ENCODE measurements at regions not wholly inside any gene's neighbourhood (a gene's known extent, or its start where the extent isn't known, plus 50 kb on each side); places are given as distances from the start of the nearest gene placed in this dataset.
A peak's percentile ranks its signal among the peaks of the same experiment; 100 is the strongest.
"Not testable (repeated sequence)": the region's sequence is repeated elsewhere in the genome, so short reads cannot be mapped to it uniquely, and the experiment has no call there.

GRCh38 chr12:67716817-67717216, 68.3 kb downstream of the DYRK2 start:
- no peak for DNase-seq (ENCODE audit: low spot score)

- DNase-seq (ENCODE audit: low spot score), result not testable (repeated sequence)
Observed at GRCh38 chr12:67719303-67719702, 70.8 kb downstream of the DYRK2 start.

- no peak for DNase-seq (ENCODE audit: low spot score)
Observed at GRCh38 chr12:67720351-67720856, 71.9 kb downstream of the DYRK2 start.

- no peak for DNase-seq (ENCODE audit: low spot score)
Observed at GRCh38 chr12:67721248-67721647, 72.7 kb downstream of the DYRK2 start.

- no peak for DNase-seq (ENCODE audit: low spot score)
Observed at GRCh38 chr12:67722296-67722695, 73.8 kb downstream of the DYRK2 start.

- no peak for DNase-seq (ENCODE audit: low spot score)
Observed at GRCh38 chr12:67726868-67727267, 78.3 kb downstream of the DYRK2 start.

- no peak for DNase-seq (ENCODE audit: low spot score)
Observed at GRCh38 chr12:67727702-67728666, 79.4 kb downstream of the DYRK2 start.

GRCh38 chr12:67732857-67733256, 84.3 kb downstream of the DYRK2 start:
- no peak for DNase-seq (ENCODE audit: low spot score)

GRCh38 chr12:67735868-67736267, 87.3 kb downstream of the DYRK2 start:
- no peak for DNase-seq (ENCODE audit: low spot score)

GRCh38 chr12:67740711-67741110, 92.2 kb downstream of the DYRK2 start:
- DNase-seq (ENCODE audit: low spot score), result no peak

- DNase-seq (ENCODE audit: low spot score), result no peak
Observed at GRCh38 chr12:67741270-67741669, 92.7 kb downstream of the DYRK2 start.

GRCh38 chr12:67742461-67742860, 93.9 kb downstream of the DYRK2 start:
- DNase-seq (ENCODE audit: low spot score), result no peak

GRCh38 chr12:67747869-67748742, 99.6 kb downstream of the DYRK2 start:
- DNase-seq (ENCODE audit: low spot score), result no peak

GRCh38 chr12:67748743-67749040, 100.1 kb downstream of the DYRK2 start:
- DNase-seq (ENCODE audit: low spot score), result no peak

GRCh38 chr12:67750513-67751183, 102.1 kb downstream of the DYRK2 start:
- no peak for DNase-seq (ENCODE audit: low spot score)

GRCh38 chr12:67751381-67751928, 102.9 kb downstream of the DYRK2 start:
- DNase-seq (ENCODE audit: low spot score), result no peak

- no peak for DNase-seq (ENCODE audit: low spot score)
Observed at GRCh38 chr12:67752226-67752732, 103.7 kb downstream of the DYRK2 start.

- DNase-seq (ENCODE audit: low spot score), result peak; percentile 15
Observed at GRCh38 chr12:67754933-67755697, 106.6 kb downstream of the DYRK2 start.

GRCh38 chr12:67757651-67758050, 109.1 kb downstream of the DYRK2 start:
- DNase-seq (ENCODE audit: low spot score), result no peak

GRCh38 chr12:67758119-67758518, 109.6 kb downstream of the DYRK2 start:
- no peak for DNase-seq (ENCODE audit: low spot score)

GRCh38 chr12:67758521-67758920, 110.0 kb downstream of the DYRK2 start:
- DNase-seq (ENCODE audit: low spot score), result no peak

All from globus pallidus (tissue), 1 donor.